ENCODE measurements at regions not wholly inside any gene's neighbourhood (a gene's known extent, or its start where the extent isn't known, plus 50 kb on each side); places are given as distances from the start of the nearest gene placed in this dataset.
"Not testable (repeated sequence)": the region's sequence is repeated elsewhere in the genome, so short reads cannot be mapped to it uniquely, and the experiment has no call there.

- DNase-seq (ENCODE audit: low read depth in 2 of 2) = no peak
Measured at GRCh38 chr3:16053794-16054193, 120.7 kb upstream of the GALNT15 start.

GRCh38 chr3:16055606-16056211 is 118.8 kb upstream of the GALNT15 start:
- DNase-seq (ENCODE audit: low read depth in 2 of 2) = no peak

- no peak for DNase-seq (ENCODE audit: low read depth in 2 of 2)
Measured at GRCh38 chr3:16056217-16056616, 118.3 kb upstream of the GALNT15 start.

GRCh38 chr3:16058521-16058920 is 116.0 kb upstream of the GALNT15 start:
- no peak for DNase-seq (ENCODE audit: low read depth in 2 of 2)

GRCh38 chr3:16059081-16059537 is 115.4 kb upstream of the GALNT15 start:
- DNase-seq (ENCODE audit: low read depth in 2 of 2) = no peak

GRCh38 chr3:16059711-16060357 is 114.6 kb upstream of the GALNT15 start:
- no peak for DNase-seq (ENCODE audit: low read depth in 2 of 2)

GRCh38 chr3:16060358-16060852 is 114.1 kb upstream of the GALNT15 start:
- no peak for DNase-seq (ENCODE audit: low read depth in 2 of 2)

GRCh38 chr3:16060945-16061344 is 113.5 kb upstream of the GALNT15 start:
- no peak for DNase-seq (ENCODE audit: low read depth in 2 of 2)

GRCh38 chr3:16061491-16061890 is 113.0 kb upstream of the GALNT15 start:
- DNase-seq (ENCODE audit: low read depth in 2 of 2) = no peak

GRCh38 chr3:16063603-16064002 is 110.9 kb upstream of the GALNT15 start:
- DNase-seq (ENCODE audit: low read depth in 2 of 2) = no peak

GRCh38 chr3:16064642-16065414 is 109.7 kb upstream of the GALNT15 start:
- DNase-seq (ENCODE audit: low read depth in 2 of 2) = no peak

- DNase-seq (ENCODE audit: low read depth in 2 of 2) = no peak
Measured at GRCh38 chr3:16066545-16066944, 107.9 kb upstream of the GALNT15 start.

- no peak for DNase-seq (ENCODE audit: low read depth in 2 of 2)
Measured at GRCh38 chr3:16066975-16067374, 107.5 kb upstream of the GALNT15 start.

- no peak for DNase-seq (ENCODE audit: low read depth in 2 of 2)
Measured at GRCh38 chr3:16067837-16068471, 106.5 kb upstream of the GALNT15 start.

- DNase-seq (ENCODE audit: low read depth in 2 of 2) = no peak
Measured at GRCh38 chr3:16069149-16069922, 105.1 kb upstream of the GALNT15 start.

- no peak for DNase-seq (ENCODE audit: low read depth in 2 of 2)
Measured at GRCh38 chr3:16070707-16071106, 103.8 kb upstream of the GALNT15 start.

GRCh38 chr3:16071206-16071605 is 103.3 kb upstream of the GALNT15 start:
- no peak for DNase-seq (ENCODE audit: low read depth in 2 of 2)

GRCh38 chr3:16072420-16073110 is 101.9 kb upstream of the GALNT15 start:
- DNase-seq (ENCODE audit: low read depth in 2 of 2) = no peak

- DNase-seq (ENCODE audit: low read depth in 2 of 2) = no peak
Measured at GRCh38 chr3:16073203-16073602, 101.3 kb upstream of the GALNT15 start.

GRCh38 chr3:16073990-16074671 is 100.3 kb upstream of the GALNT15 start:
- DNase-seq (ENCODE audit: low read depth in 2 of 2) = not testable (repeated sequence)

Data from stimulated activated CD8-positive, alpha-beta memory T cell treated with anti-CD3 and anti-CD28 coated beads, Interleukin-2, amount 100 ng/mL, for 1 hour (primary cell).